GM19238 (cell line): ENCODE measurements at regions not wholly inside any gene's neighbourhood (a gene's known extent, or its start where the extent isn't known, plus 50 kb on each side); places are given as distances from the start of the nearest gene placed in this dataset.

Source experiments
- DNase-seq: peaks from one replicate; pipeline ENCODE4 v3.0.0; 2011; ENCODE audit warnings: low spot score; ENCODE audit not compliant: insufficient read length

- no peak for DNase-seq
Measured at GRCh38 chrX:140848800-140849199, 139.2 kb downstream of the LINC00632 start.

DNA sequence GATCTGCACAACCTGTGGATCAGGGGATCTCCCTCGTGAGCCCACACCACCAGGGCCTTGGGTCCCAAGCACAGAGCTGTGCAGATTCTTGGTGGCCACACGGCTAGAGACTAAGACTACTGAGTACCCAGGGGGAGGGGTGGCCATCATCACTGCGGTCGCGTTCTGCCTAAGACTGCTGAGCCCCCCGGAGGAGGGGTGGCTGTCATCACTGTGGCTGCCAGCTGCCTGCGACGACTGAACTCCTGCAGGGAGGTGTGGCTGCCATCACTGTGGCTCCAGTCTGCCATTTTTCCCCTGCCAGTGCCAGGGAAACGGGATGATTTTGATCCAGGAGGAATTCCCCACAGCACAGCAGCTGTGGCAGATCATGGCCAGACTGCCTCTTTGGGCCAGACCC lies 141.7 kb upstream of the SPANXB1 start:
- DNase-seq: no peak

GRCh38 chrX:140866446-140866845 lies 135.9 kb upstream of the SPANXB1 start:
- DNase-seq: no peak

DNA sequence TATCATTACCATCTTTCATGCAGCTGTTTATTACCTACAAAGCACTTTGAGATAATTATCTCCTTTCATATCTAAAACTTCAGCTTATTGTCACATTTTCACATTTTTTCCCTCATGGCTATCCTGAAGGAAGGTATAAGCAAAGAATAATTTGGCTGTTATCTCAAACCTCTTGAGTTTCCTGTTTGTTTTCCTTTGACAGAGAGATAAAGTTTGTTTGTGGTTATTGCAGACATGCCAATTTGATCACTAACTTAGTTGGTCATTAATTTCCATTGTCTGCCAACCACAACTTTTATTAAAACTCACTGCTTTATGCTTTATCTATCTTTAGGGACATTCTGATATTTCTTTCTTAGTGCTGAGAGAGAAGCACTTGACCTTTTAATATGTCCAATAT lies 89.8 kb upstream of the SPANXB1 start:
- no peak for DNase-seq

DNA sequence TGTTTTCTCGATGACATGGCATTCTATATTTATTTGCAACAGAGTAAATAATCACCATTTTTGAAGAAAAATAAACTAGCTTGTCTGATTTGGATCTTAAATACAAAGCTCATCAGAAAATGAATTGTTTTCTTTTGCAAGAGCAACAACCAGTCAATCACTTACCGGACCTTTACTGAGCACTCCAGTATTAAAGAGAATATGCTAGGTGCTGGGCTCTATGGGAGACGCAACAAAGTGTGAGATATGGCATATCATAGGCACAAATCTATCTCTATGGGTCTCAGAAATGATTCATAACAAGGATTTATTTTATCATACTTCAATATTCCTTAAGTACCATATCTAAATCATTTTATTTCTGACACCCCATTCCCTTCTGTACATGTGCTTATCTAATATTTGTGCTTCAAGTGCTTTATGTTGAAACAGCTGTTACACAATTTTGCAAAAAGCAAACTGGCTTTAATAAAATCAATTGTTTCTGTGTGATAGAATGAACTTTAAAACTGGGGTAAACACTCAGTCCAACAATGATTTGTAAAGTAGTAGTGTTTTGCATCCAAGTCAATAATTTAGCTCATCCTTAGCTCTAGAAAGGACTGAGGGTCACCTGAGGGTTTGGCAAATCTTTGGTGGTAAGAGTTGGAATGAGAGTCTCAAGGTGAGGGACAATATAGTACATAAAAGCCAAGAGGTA lies 88.4 kb upstream of the SPANXB1 start:
- DNase-seq: no peak

DNA sequence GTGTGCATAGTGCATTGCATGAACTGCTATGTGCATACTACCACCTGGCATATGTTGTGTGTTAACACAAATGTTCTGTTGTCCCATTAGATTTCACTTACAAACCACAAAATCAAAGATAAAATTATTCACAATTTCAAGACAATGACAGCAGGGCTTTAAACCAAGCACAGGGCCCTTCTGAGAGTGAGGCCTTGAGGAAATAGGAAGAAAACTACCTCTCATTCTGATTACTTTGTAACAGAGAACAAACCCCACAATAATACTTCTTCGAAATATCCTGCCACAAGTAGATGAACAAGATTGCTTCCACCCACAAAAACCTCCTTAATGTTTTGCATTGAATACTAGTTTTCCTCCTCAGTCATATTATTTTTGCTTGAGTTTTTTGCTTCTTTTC lies 85.5 kb upstream of the SPANXB1 start:
- DNase-seq: no peak

DNA sequence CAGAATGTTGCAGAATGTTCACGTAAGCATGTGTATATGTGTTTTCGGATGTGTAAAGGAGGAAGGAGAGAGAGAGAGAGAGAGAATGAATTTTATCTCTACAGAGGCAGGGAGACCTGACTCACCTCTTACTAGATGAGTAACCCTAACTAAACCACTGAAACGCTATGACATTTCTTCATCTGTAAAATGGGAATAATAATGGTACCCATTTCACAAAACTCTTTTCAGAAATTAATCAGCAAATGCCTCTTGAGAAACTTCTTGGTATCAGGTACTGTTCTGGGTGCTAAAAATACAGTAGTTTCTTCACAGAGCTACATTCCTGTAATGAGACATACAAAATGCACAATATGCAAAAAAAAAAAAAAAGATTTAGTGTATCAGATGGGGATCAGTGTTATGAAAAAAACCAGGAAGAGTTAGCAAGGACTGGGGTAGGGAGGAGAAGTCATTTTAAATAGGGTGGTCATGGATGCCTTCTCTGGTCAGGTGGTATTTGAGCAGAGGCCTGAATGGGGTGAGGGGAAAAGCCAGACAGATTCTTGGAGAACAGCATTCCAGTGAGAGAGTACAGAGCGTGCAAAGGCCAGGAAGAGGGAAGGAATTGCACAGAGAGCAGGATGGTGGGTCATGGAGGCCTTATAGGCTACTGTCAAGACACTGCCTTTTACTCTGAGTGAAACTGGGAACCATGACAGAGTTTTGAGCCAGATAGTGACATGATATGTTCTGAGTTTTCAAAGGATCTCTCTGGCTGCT lies 84.9 kb upstream of the SPANXB1 start:
- DNase-seq: no peak

GRCh38 chrX:140918398-140919038 lies 83.9 kb upstream of the SPANXB1 start:
- DNase-seq: peak; percentile 1

GRCh38 chrX:140920416-140920815 lies 82.0 kb upstream of the SPANXB1 start:
- DNase-seq: no peak

GRCh38 chrX:140923118-140923517 lies 79.3 kb upstream of the SPANXB1 start:
- DNase-seq: no peak

DNA sequence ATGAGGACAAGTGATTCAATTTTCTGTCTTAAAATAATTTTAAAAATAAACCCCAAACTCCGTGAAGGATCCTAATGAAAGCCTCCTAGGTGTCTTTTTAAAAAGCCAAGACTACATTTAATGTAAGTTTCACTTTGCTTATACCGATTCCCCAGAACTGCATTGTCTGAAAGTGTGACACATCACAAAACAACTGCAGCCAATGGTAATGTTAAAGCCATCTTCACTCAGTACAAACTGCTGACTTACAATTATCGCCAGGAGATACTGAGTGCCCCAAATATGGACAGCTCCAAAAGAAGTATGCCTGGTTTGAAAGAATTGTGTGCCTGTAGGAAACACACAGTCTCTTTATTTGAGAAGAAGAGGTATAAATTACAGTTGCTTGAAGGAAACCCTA lies 73.7 kb upstream of the SPANXB1 start:
- no peak for DNase-seq

- DNase-seq: no peak
Measured at GRCh38 chrX:140933016-140933415, 69.4 kb upstream of the SPANXB1 start.

DNA sequence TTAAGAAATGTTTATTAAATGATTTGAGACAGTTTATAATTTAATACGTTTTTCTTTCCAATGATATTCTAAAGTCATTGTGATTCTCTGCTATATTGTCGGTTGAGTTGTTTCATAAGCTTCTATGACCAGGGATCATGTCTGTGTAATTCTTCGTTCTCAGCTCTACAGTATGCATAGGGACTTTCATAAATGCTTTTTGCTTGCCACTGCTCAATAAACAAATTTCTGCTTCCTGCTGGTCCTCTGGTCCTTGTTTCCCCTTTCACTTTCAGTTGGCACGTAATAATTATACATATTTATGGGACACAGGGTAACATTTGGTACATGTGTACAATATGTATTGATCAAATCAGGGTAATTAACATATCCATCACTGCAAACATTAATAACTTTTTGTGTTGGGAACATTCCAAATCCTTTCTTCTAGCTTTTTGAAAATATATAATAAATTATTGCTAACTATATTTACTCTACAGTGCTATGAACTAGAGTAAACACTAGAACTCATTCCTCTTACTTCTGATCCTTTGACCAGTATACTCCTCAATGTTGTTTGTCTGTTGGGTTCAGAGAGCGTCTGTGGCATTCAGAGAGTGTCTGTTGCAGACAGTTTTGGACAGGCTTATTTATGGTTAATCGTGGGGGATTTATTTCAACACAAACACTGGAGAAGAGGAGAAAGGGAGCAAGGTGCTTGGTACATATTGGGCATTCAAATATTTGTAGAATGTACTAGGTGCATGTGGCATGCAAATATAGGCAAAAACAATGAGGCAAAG lies 68.3 kb upstream of the SPANXB1 start:
- no peak for DNase-seq

DNA sequence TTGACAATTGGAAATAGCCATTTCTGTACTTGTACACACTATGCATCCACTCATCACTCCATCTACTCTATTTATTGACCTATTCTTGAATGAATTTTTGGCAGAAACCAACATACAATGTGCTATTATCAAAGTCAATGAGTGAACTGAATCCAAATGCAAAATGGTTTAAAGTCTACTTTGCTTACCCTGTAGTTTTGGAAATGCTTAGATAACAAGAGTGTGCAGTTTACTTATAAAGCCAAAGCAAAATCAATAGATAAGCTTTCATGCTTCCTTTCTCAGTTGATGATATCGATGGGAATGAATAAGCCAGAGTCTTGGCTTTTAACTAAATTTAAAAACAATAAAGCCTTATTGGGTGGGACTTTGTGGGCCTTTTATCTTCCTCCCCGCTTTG lies 58.9 kb upstream of the SPANXB1 start:
- no peak for DNase-seq

DNA sequence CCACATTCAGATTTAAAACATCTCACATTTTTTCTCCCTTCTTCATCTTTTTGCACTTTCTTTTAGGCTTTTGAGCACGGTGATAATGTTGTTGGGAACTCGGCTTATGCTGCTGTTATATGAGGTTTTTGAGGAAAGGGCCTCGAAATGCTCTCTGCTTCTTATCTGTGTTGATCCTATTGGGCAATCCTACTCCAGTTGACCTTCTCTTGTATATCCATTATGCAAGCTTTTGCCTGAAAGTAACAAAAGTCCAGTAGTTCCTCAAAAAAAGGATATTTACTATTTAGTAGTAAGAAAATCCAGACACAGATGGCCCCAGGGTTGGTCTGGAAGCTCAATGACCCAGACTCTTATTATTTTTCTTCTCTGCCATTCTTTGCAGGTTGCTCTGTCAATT lies 57.7 kb upstream of the SPANXB1 start:
- no peak for DNase-seq

DNA sequence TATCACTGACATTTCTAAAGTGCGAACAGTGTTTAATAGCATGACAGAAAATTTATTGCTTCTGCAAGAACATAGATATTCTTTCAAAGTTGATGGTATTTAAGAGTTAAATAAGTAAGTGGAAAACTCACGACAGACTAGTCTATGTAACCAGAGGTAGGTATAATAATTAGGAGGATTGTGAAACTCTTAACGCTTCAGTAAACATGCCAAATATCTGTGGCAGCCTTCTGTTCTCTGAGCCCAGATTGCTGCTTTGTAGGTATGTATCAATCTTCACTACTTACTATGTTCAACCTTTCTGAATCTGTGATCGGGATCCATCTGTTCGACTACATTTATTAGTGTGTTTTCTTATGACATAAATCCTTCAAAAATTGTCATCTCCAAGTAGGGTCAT lies 53.6 kb upstream of the SPANXB1 start:
- DNase-seq: no peak

DNA sequence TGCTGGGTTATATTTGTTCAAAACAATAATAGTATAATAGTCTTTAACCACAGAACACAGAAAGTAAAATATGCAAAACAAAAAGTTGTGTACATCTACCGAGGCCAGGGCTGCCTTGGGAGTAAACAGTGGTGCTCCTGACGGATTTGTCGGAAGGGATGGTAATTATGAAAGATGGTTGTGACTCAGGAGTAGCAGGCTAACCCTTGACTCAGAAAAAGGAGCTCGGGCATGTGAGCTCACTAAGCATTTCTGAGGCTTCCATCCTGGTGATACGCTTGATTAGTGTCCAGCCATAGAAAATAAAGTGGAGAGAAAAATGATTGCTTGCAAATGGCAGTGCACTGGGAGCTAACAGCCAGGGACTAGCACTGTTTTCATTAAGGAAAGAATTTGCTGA lies 53.2 kb upstream of the SPANXB1 start:
- no peak for DNase-seq
